ENCODE measurements at regions not wholly inside any gene's neighbourhood (a gene's known extent, or its start where the extent isn't known, plus 50 kb on each side); places are given as distances from the start of the nearest gene placed in this dataset.

DNA sequence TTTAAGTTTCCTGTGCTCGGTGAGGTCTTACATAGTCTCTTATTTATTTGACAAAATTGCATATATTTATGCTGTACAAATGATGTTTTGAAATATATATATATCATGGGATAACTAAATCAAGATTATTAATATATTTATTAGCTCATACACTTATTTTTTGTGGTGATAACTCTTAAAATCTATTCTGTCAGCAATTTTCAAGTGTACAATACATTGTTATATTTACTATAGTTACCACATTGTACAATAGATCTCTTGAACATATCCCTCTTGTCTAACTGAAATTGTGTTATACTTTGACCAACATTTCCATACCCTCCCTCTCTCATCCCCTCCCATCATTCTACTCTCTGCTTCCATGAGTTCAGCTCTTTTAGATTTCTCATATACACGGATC is 516.6 kb upstream of the LCORL start:
- Histone ChIP-seq H3K9ac (ENCODE audit: low read length) (no peak overlapping the region), H3K27me3 (replicated peaks; ENCODE audit: control insufficient read depth, insufficient read depth, low read length) (no peaks in the 10 kb centered on the region), H3K4me3 (ENCODE audit: low read length) (no peak overlapping the region), H3K9me3 (ENCODE audit: control insufficient read depth, low read length) (no peaks in the 10 kb centered on the region), H3K4me1 (ENCODE audit: control insufficient read depth, insufficient read depth, low read length) (no peaks in the 10 kb centered on the region), H3K36me3 (ENCODE audit: control insufficient read depth, insufficient read depth, low read length, severe bottlenecking) (no peaks in the 10 kb centered on the region)
- no peak for DNase-seq (ENCODE audit: low read depth)

DNA sequence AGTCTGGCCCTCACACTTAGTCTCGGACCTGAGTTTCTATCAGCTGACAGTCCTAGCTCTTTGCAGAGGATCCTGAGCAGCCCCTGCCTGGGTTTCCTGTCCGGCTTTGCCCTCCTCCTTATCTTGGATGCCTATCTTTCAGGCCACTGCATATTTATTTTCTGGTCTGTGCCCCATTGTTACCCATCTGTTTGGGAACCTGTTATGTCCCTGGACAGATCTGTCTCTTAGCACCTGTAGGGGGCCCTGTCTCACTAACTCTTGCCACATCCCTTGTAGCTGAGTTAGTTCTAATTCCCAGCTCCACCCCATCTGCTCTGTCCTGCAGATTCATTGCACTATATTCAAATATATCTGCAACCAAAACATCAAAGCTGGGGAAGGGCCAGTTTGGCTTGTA is 514.9 kb upstream of the LCORL start:
- no peak for DNase-seq (ENCODE audit: low read depth)

DNA sequence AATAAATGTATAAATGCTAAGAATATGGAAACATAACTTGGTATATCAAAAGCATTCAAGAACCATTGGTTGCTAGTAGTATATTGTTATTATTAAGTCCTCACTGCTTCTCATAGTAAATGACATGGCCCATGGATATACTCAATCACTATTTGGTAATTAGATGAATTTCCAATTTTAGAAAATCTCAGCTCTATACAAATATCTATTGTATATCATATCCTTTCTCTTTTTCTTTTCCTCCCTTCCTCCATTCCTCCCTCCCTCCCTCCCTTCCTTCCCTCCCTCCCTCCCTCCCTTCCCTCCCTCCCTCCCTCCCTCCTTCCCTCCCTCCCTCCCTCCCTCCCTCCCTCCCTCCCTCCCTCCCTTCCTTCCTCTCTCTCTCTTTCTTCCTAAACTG is 514.4 kb upstream of the LCORL start:
- Histone ChIP-seq H3K4me1 (ENCODE audit: control insufficient read depth, insufficient read depth, low read length) (no peaks in the 10 kb centered on the region), H3K9me3 (ENCODE audit: control insufficient read depth, low read length) (no peaks in the 10 kb centered on the region), H3K4me3 (ENCODE audit: low read length) (no peak overlapping the region), H3K9ac (ENCODE audit: low read length) (no peak overlapping the region), H3K36me3 (ENCODE audit: control insufficient read depth, insufficient read depth, low read length, severe bottlenecking) (no peaks in the 10 kb centered on the region), H3K27me3 (replicated peaks; ENCODE audit: control insufficient read depth, insufficient read depth, low read length) (no peaks in the 10 kb centered on the region)
- DNase-seq (ENCODE audit: low read depth), result no peak

More for the DNA sequence above, 514.9 kb upstream of the LCORL start:
- no peaks in the 10 kb centered on the region for H3K9me3 ChIP-seq (ENCODE audit: control insufficient read depth, low read length)
- H3K9ac ChIP-seq (ENCODE audit: low read length), result no peak overlapping the region
- no peak overlapping the region for H3K4me3 ChIP-seq (ENCODE audit: low read length)
- H3K27me3 ChIP-seq (replicated peaks; ENCODE audit: control insufficient read depth, insufficient read depth, low read length), result no peaks in the 10 kb centered on the region
- no peaks in the 10 kb centered on the region for H3K4me1 ChIP-seq (ENCODE audit: control insufficient read depth, insufficient read depth, low read length)
- no peaks in the 10 kb centered on the region for H3K36me3 ChIP-seq (ENCODE audit: control insufficient read depth, insufficient read depth, low read length, severe bottlenecking)

DNA sequence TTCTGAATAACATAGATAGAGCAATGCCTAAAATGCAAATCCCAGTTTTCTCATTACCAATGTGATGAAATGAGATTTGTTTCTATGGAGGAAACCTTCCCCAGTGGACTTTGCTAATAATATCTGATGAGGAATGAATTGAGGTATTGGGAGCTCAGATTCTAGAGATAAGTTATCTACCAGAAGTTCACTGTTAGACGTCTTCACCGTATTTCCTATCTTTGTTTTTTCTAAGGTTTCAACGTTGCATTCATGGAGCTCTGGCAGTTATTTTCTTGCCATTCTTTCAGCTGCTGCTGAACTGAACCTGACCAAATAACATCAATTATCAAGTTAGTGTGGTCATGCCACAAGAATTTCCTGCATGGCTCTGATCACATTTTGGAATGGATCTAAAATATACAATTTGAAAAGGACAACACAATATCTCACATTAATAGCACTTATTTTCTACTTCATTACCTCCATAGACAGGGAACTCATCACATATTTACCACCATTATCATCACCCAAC is 511.8 kb upstream of the LCORL start:
- Histone ChIP-seq H3K9ac (ENCODE audit: low read length) (no peak overlapping the region), H3K36me3 (ENCODE audit: control insufficient read depth, insufficient read depth, low read length, severe bottlenecking) (no peaks in the 10 kb centered on the region), H3K4me3 (ENCODE audit: low read length) (no peak overlapping the region), H3K9me3 (ENCODE audit: control insufficient read depth, low read length) (no peaks in the 10 kb centered on the region), H3K27me3 (replicated peaks; ENCODE audit: control insufficient read depth, insufficient read depth, low read length) (no peaks in the 10 kb centered on the region), H3K4me1 (ENCODE audit: control insufficient read depth, insufficient read depth, low read length) (no peaks in the 10 kb centered on the region)
- DNase-seq (ENCODE audit: low read depth), result no peak

DNA sequence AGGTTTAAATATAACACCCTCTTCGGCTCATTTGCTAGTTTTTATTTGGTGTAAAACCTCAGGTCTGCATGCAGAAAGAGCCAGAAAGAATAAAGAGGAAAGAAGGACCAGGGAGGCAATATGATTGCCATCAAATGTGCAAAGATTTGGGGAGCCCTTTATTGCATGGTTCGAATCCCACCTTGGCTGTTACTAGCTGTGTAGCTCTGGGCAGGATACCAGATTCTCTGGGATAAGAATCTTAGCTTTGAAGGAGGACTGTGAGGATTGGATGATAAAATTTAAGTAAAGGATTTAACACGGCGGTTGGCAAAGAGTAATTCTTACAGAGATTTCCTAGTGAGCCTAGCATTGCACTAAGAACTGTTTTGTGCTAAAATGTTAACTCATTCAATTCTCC is 510.2 kb upstream of the LCORL start:
- no peaks in the 10 kb centered on the region for H3K27me3 ChIP-seq (replicated peaks; ENCODE audit: control insufficient read depth, insufficient read depth, low read length)
- H3K4me3 ChIP-seq (ENCODE audit: low read length), result no peak overlapping the region
- no peaks in the 10 kb centered on the region for H3K36me3 ChIP-seq (ENCODE audit: control insufficient read depth, insufficient read depth, low read length, severe bottlenecking)
- H3K9ac ChIP-seq (ENCODE audit: low read length), result no peak overlapping the region
- H3K9me3 ChIP-seq (ENCODE audit: control insufficient read depth, low read length), result no peaks in the 10 kb centered on the region
- no peaks in the 10 kb centered on the region for H3K4me1 ChIP-seq (ENCODE audit: control insufficient read depth, insufficient read depth, low read length)
- no peak for DNase-seq (ENCODE audit: low read depth)

DNA sequence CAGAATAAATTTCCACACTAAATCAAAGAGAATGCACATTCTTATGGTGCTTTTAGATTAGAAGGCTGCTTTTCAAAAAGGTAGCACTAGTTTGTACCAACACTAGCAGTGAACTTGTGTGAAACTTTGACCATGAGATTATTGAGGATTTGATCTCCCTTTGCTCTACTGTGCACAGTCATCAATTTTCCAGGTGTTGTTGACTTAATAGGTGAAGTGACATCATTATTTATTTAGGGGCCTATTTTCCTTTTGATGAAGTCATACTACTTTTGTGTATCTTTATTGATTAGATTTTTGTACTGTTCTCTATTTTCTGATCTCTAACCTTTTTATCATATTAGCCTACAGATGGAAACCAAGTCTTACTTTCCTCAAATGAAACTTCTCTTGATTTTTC is 507.9 kb upstream of the LCORL start:
- DNase-seq (ENCODE audit: low read depth), result no peak
- H3K4me3 ChIP-seq (ENCODE audit: low read length), result no peak overlapping the region
- no peaks in the 10 kb centered on the region for H3K27me3 ChIP-seq (replicated peaks; ENCODE audit: control insufficient read depth, insufficient read depth, low read length)

DNA sequence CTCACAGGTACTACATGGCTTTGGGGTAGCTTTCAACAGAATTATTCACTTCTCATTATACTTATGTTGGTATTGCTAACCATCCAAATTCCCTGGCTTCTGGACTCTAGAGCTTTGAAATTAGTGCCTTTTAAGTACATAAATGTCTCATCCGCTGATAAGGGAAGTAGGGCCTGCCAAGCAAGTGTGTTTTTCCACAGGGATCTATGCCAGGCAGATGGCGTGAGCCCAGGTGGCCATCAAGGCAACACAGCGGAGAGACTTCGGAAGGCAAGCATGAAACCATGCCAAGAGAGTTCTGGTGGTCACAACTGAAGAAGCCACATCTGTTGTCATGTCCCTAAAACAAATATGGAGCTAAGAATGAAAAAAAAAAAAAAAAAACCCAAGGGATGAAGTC is 503.1 kb upstream of the LCORL start:
- no peak overlapping the region for H3K9ac ChIP-seq (ENCODE audit: low read length)
- DNase-seq (ENCODE audit: low read depth), result no peak
- H3K4me1 ChIP-seq (ENCODE audit: control insufficient read depth, insufficient read depth, low read length), result no peaks in the 10 kb centered on the region
- no peak overlapping the region for H3K4me3 ChIP-seq (ENCODE audit: low read length)
- H3K27me3 ChIP-seq (replicated peaks; ENCODE audit: control insufficient read depth, insufficient read depth, low read length), result no peaks in the 10 kb centered on the region
- no peaks in the 10 kb centered on the region for H3K9me3 ChIP-seq (ENCODE audit: control insufficient read depth, low read length)
- no peaks in the 10 kb centered on the region for H3K36me3 ChIP-seq (ENCODE audit: control insufficient read depth, insufficient read depth, low read length, severe bottlenecking)

More for the DNA sequence above, 507.9 kb upstream of the LCORL start:
- H3K4me1 ChIP-seq (ENCODE audit: control insufficient read depth, insufficient read depth, low read length), result no peaks in the 10 kb centered on the region
- no peak overlapping the region for H3K9ac ChIP-seq (ENCODE audit: low read length)
- no peaks in the 10 kb centered on the region for H3K36me3 ChIP-seq (ENCODE audit: control insufficient read depth, insufficient read depth, low read length, severe bottlenecking)
- H3K9me3 ChIP-seq (ENCODE audit: control insufficient read depth, low read length), result no peaks in the 10 kb centered on the region

DNA sequence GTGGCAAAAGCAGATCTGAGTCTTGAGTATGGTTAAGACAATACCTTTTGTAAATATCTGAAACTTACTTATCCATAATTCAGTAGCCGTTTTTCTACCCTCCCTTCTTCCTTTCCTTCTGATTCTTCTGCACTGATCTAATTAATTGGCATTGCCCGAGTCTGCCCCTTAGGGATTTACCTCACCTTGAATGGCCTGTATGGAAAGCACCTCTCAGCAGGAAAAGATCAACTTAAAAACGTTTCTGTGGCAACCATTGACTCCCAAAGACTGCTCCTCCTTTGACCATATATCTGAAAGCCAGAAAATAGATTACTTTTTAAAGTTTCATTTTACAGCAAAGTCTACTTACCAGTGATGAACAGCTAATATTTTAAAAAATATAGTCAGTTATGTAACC is 496.5 kb upstream of the LCORL start:
- Histone ChIP-seq H3K27me3 (replicated peaks; ENCODE audit: control insufficient read depth, insufficient read depth, low read length) (no peaks in the 10 kb centered on the region), H3K4me3 (ENCODE audit: low read length) (no peak overlapping the region)

DNA sequence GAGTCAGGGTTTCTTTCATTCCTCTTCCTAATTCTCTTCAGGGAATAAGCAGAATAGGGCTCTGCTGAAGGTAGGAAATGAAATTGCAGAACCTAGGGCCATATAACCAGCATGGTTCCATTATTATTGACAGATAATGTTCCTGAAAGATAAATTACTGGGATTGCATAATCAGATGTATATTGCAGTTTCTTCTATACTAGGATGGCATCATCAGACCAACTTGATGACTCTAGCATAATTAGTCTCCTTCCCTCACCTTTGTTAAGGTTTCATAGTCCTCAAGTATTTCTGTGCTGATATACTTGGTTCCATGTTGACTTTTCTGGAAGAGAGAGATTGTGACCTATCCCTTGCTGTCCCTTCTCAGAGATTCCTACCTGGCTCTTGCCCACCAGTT is 492.3 kb upstream of the LCORL start:
- DNase-seq (ENCODE audit: low read depth), result no peak
- Histone ChIP-seq H3K9me3 (ENCODE audit: control insufficient read depth, low read length) (no peaks in the 10 kb centered on the region), H3K36me3 (ENCODE audit: control insufficient read depth, insufficient read depth, low read length, severe bottlenecking) (no peaks in the 10 kb centered on the region), H3K4me1 (ENCODE audit: control insufficient read depth, insufficient read depth, low read length) (no peaks in the 10 kb centered on the region), H3K4me3 (ENCODE audit: low read length) (no peak overlapping the region), H3K9ac (ENCODE audit: low read length) (no peak overlapping the region), H3K27me3 (replicated peaks; ENCODE audit: control insufficient read depth, insufficient read depth, low read length) (no peaks in the 10 kb centered on the region)

More for the DNA sequence above, 496.5 kb upstream of the LCORL start:
- Histone ChIP-seq H3K4me1 (ENCODE audit: control insufficient read depth, insufficient read depth, low read length) (no peaks in the 10 kb centered on the region), H3K36me3 (ENCODE audit: control insufficient read depth, insufficient read depth, low read length, severe bottlenecking) (no peaks in the 10 kb centered on the region), H3K9ac (ENCODE audit: low read length) (no peak overlapping the region), H3K9me3 (ENCODE audit: control insufficient read depth, low read length) (no peaks in the 10 kb centered on the region)
- DNase-seq (ENCODE audit: low read depth), result no peak

DNA sequence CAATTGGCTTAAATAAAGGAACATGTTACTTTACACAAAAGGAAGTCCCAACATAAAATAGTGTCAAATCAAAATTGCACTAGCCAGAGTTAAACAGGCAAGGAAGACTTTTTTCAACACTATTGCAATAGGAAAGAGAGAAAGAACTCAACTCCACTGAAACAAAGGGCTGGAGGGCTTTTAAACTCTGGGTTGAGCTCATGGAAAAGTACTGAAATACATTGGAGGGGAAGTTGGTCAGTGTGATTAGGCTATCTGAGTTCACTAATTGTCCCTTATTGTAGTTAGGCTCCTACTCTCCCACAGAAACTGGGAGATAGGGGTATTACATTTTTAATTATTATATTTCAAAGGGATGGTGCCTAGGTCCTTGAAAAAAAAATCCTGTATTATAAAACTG is 491.2 kb upstream of the LCORL start:
- Histone ChIP-seq H3K9me3 (ENCODE audit: control insufficient read depth, low read length) (no peaks in the 10 kb centered on the region), H3K27me3 (replicated peaks; ENCODE audit: control insufficient read depth, insufficient read depth, low read length) (no peaks in the 10 kb centered on the region), H3K9ac (ENCODE audit: low read length) (no peak overlapping the region), H3K4me1 (ENCODE audit: control insufficient read depth, insufficient read depth, low read length) (no peaks in the 10 kb centered on the region), H3K36me3 (ENCODE audit: control insufficient read depth, insufficient read depth, low read length, severe bottlenecking) (no peaks in the 10 kb centered on the region), H3K4me3 (ENCODE audit: low read length) (no peak overlapping the region)
- no peak for DNase-seq (ENCODE audit: low read depth)

DNA sequence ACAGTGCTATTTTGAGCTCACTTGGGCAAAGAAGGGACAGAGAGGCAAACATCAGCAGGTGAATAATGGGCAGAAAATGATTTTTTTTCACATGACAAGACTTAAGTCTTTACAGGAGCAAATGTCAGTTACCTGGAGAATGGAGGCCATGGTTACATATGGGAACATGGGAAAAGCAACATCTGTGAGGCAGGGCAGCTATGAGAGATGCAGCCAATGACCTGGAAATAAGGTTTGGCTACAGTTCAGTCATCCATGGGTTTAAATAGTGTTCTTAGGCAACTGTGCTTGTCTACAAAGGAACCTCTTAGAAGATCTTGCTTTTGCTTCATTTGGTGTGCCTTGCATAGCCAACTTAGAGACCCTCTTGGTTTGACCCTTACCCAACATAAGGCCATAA is 490.2 kb upstream of the LCORL start:
- DNase-seq (ENCODE audit: low read depth), result no peak
- Histone ChIP-seq H3K9ac (ENCODE audit: low read length) (no peak overlapping the region), H3K27me3 (replicated peaks; ENCODE audit: control insufficient read depth, insufficient read depth, low read length) (no peaks in the 10 kb centered on the region), H3K4me3 (ENCODE audit: low read length) (no peak overlapping the region), H3K36me3 (ENCODE audit: control insufficient read depth, insufficient read depth, low read length, severe bottlenecking) (no peaks in the 10 kb centered on the region), H3K4me1 (ENCODE audit: control insufficient read depth, insufficient read depth, low read length) (no peaks in the 10 kb centered on the region), H3K9me3 (ENCODE audit: control insufficient read depth, low read length) (no peaks in the 10 kb centered on the region)

DNA sequence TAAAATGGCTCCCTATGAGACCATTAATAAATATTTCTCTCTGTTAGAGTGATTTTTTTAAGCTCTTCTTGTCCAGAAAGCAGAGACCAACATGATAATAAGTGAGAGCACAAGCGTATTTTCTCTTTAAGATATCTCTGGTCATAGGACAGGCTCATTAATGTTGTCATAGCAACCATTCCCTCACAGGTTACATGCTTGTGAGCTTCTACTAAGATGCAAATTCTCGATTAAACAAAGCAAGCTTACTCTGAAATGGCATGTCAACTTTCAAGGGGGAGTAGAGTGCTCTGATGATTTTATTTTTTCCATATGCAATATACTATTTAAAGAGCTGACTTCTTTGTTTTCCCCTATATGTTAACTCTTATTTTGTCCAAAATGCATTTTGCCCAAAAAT is 487.2 kb upstream of the LCORL start:
- no peaks in the 10 kb centered on the region for H3K36me3 ChIP-seq (ENCODE audit: control insufficient read depth, insufficient read depth, low read length, severe bottlenecking)
- no peaks in the 10 kb centered on the region for H3K27me3 ChIP-seq (replicated peaks; ENCODE audit: control insufficient read depth, insufficient read depth, low read length)
- no peak overlapping the region for H3K9ac ChIP-seq (ENCODE audit: low read length)
- H3K9me3 ChIP-seq (ENCODE audit: control insufficient read depth, low read length), result no peaks in the 10 kb centered on the region
- no peaks in the 10 kb centered on the region for H3K4me1 ChIP-seq (ENCODE audit: control insufficient read depth, insufficient read depth, low read length)
- no peak for DNase-seq (ENCODE audit: low read depth)
- no peak overlapping the region for H3K4me3 ChIP-seq (ENCODE audit: low read length)
